Breast epithelium (tissue), 3 donors: ENCODE measurements at regions not wholly inside any gene's neighbourhood (a gene's known extent, or its start where the extent isn't known, plus 50 kb on each side); places are given as distances from the start of the nearest gene placed in this dataset.

ENCODE experiments used
- POLR2A ChIP-seq: fragments of 450-650 bp; IDR thresholded peaks from one replicate; pipeline ENCODE4 v1.6.1; 2016; ENCODE audit warnings: antibody characterized with exemption, mild to moderate bottlenecking, moderate library complexity
- POLR2AphosphoS5 ChIP-seq, 3 donors: sonication (generic); formaldehyde crosslinking; IDR thresholded peaks; one replicate each; pipeline ENCODE4 v1.6.1; 2017; ENCODE audit warnings: antibody characterized with exemption in 3 of 3

- TF ChIP-seq POLR2AphosphoS5 (IDR thresholded peaks at IDR 0.05) = no peak
- TF ChIP-seq POLR2A = no peak
Measured at GRCh38 chr1:101452825-101453224, 216.0 kb downstream of the S1PR1 start.
